H1 (cell line): ENCODE measurements at regions not wholly inside any gene's neighbourhood (a gene's known extent, or its start where the extent isn't known, plus 50 kb on each side); places are given as distances from the start of the nearest gene placed in this dataset.

Source experiments
- CTCF ChIA-PET: fragments of 300-600 bp; sonication (Branson Sonifier 250); formaldehyde crosslinking; loops from one replicate; lab custom pipeline; 2021; ENCODE audit not compliant: partially characterized antibody; lab: Charles Lee
- POLR2A ChIA-PET: fragments of 300-600 bp; sonication (Branson Sonifier 250); formaldehyde crosslinking; loops from one replicate; lab custom pipeline; 2021; ENCODE audit warnings: inconsistent platforms; ENCODE audit not compliant: partially characterized antibody; lab: Charles Lee
- DNase-seq, 2 experiments: peaks; one replicate each; pipeline versions ENCODE4 v3.0.0 to v3.0.0-alpha.2; 2010 to 2022; ENCODE audit warnings: low spot score in 2 of 2, low read depth in 1 of 2, mixed read lengths in 1 of 2
- FAIRE-seq: peaks from 2 replicates; lab custom pipeline; 2011; peaks lifted over from hg19 to GRCh38; lab: Jason Lieb, UNC
- H2AFZ ChIP-seq: 2 replicates; pipeline ENCODE4 v1.8.1; 2012; ENCODE audit warnings: low read length, inconsistent platforms
- H2AK5ac ChIP-seq: 2 replicates; pipeline ENCODE4 v1.6.1; 2013; ENCODE audit warnings: low read depth, low read length
- H2BK120ac ChIP-seq: replicated peaks from 2 replicates; pipeline ENCODE3; 2013; ENCODE audit warnings: low read depth, low read length, inconsistent platforms
- H2BK12ac ChIP-seq: 2 replicates; pipeline ENCODE4 v1.6.1; 2013; ENCODE audit warnings: low read depth, low read length
- H2BK15ac ChIP-seq: 2 replicates; pipeline ENCODE4 v1.6.1; 2013; ENCODE audit warnings: low read length
- H2BK20ac ChIP-seq: 2 replicates; pipeline ENCODE4 v1.6.1; 2013; ENCODE audit warnings: low read length
- H2BK5ac ChIP-seq: 2 replicates; pipeline ENCODE4 v1.6.1; 2013; ENCODE audit warnings: low read depth, low read length
- H3K14ac ChIP-seq: 2 replicates; pipeline ENCODE4 v1.6.1; 2013; ENCODE audit warnings: inconsistent platforms; ENCODE audit not compliant: insufficient read length
- H3K18ac ChIP-seq: 2 replicates; pipeline ENCODE4 v1.6.1; 2013; ENCODE audit warnings: low read length; ENCODE audit errors: extremely low read depth
- H3K23ac ChIP-seq: 2 replicates; pipeline ENCODE4 v1.6.1; 2013; ENCODE audit warnings: inconsistent platforms; ENCODE audit not compliant: insufficient read length
- H3K23me2 ChIP-seq: 2 replicates; pipeline ENCODE4 v1.6.1; 2013; ENCODE audit warnings: low read depth, low read length
- H3K27ac ChIP-seq: 2 replicates; pipeline ENCODE4 v1.6.1; 2011; ENCODE audit warnings: low read depth, low read length, inconsistent platforms
- H3K27me3 ChIP-seq, 4 experiments: replicated peaks in 1 of 4; 1 replicate in 1 of 4; 2 replicates in 3 of 4; pipeline versions ENCODE4 v1.6.1 to v1.8.1; 2011 to 2013; ENCODE audit warnings: low read length in 3 of 4, mild to moderate bottlenecking in 3 of 4, inconsistent platforms in 2 of 4, mixed read lengths in 2 of 4, moderate library complexity in 1 of 4; ENCODE audit not compliant: control insufficient read depth in 3 of 4, insufficient read depth in 3 of 4; ENCODE audit errors: extremely low read depth in 1 of 4
- H3K36me3 ChIP-seq, 4 experiments: 2 replicates each; pipeline versions ENCODE4 v1.6.1 to v1.8.1; 2011 to 2013; ENCODE audit warnings: mild to moderate bottlenecking in 4 of 4, low read length in 3 of 4, moderate library complexity in 2 of 4, control low read depth in 1 of 4, inconsistent platforms in 1 of 4; ENCODE audit not compliant: insufficient read depth in 4 of 4, control insufficient read depth in 2 of 4
- H3K4ac ChIP-seq: replicated peaks from 2 replicates; pipeline ENCODE3; 2013; ENCODE audit warnings: low read length, low read depth, mixed read lengths, inconsistent platforms; ENCODE audit not compliant: insufficient read length
- H3K4me1 ChIP-seq, 4 experiments: replicated peaks in 1 of 4; 1 replicate in 1 of 4; 2 replicates in 3 of 4; pipeline versions ENCODE4 v1.6.1 to v1.8.1; 2011 to 2013; ENCODE audit warnings: low read length in 3 of 4, inconsistent platforms in 2 of 4, mixed read lengths in 1 of 4; ENCODE audit not compliant: insufficient read depth in 4 of 4, control insufficient read depth in 3 of 4
- H3K4me2 ChIP-seq, 2 experiments: 2 replicates each; pipeline versions ENCODE4 v1.6.1 to v1.8.1; 2011 to 2013; ENCODE audit warnings: low read depth in 2 of 2, low read length in 2 of 2, control low read depth in 1 of 2, inconsistent platforms in 1 of 2, mild to moderate bottlenecking in 1 of 2; ENCODE audit not compliant: insufficient read depth in 1 of 2
- H3K4me3 ChIP-seq, 4 experiments: fragments of 200-600, 300-600 bp in 1 of 4; sonication (generic), shearing (Covaris generic), sonication (Bioruptor Twin) in 1 of 4; 2 replicates each; pipeline versions ENCODE4 v1.5.1 to v1.8.1; 2011 to 2016; ENCODE audit warnings: low read length in 4 of 4, low read depth in 3 of 4, control low read depth in 2 of 4, inconsistent platforms in 2 of 4, mild to moderate bottlenecking in 2 of 4, mixed read lengths in 1 of 4, moderate library complexity in 1 of 4; ENCODE audit not compliant: insufficient read depth in 2 of 4; ENCODE audit errors: extremely low read depth in 1 of 4
- H3K56ac ChIP-seq: replicated peaks from 2 replicates; pipeline ENCODE3; 2013; ENCODE audit warnings: low read depth, mild to moderate bottlenecking, mixed read lengths, low read length, inconsistent platforms; ENCODE audit not compliant: insufficient read length
- H3K79me1 ChIP-seq: 2 replicates; pipeline ENCODE4 v1.6.1; 2013; ENCODE audit warnings: low read depth, low read length, control low read depth
- H3K79me2 ChIP-seq, 2 experiments: 2 replicates each; pipeline versions ENCODE4 v1.6.1 to v1.8.1; 2012 to 2013; ENCODE audit warnings: low read length in 2 of 2, mild to moderate bottlenecking in 2 of 2, inconsistent platforms in 1 of 2; ENCODE audit not compliant: insufficient read depth in 2 of 2, control insufficient read depth in 1 of 2
- H3K9ac ChIP-seq, 4 experiments: replicated peaks in 1 of 4; 1 replicate in 1 of 4; 2 replicates in 3 of 4; pipeline versions ENCODE4 v1.6.1 to v1.8.1; 2011 to 2013; ENCODE audit warnings: low read depth in 3 of 4, low read length in 3 of 4, control low read depth in 2 of 4, mild to moderate bottlenecking in 2 of 4, moderate library complexity in 2 of 4, inconsistent platforms in 1 of 4; ENCODE audit errors: extremely low read depth in 1 of 4
- H3K9me3 ChIP-seq, 2 experiments: 2 replicates each; pipeline versions ENCODE4 v1.6.1 to v1.8.1; 2012 to 2013; ENCODE audit warnings: mild to moderate bottlenecking in 2 of 2, moderate library complexity in 2 of 2, control low read depth in 1 of 2, inconsistent platforms in 1 of 2, low read depth in 1 of 2, low read length in 1 of 2, mixed read lengths in 1 of 2; ENCODE audit not compliant: insufficient read depth in 2 of 2
- H4K20me1 ChIP-seq, 2 experiments: replicated peaks in 1 of 2; 2 replicates each; pipeline versions ENCODE3 to v1.8.1; 2011 to 2013; ENCODE audit warnings: inconsistent platforms in 2 of 2, low read length in 2 of 2, mild to moderate bottlenecking in 1 of 2; ENCODE audit not compliant: insufficient read depth in 2 of 2, control insufficient read depth in 1 of 2
- H4K5ac ChIP-seq: 2 replicates; pipeline ENCODE4 v1.6.1; 2013; ENCODE audit warnings: low read length, low read depth, mixed read lengths, inconsistent platforms; ENCODE audit not compliant: insufficient read length
- H4K8ac ChIP-seq: 2 replicates; pipeline ENCODE4 v1.8.0; 2013; ENCODE audit warnings: mild to moderate bottlenecking, moderate library complexity, low read length, inconsistent platforms; ENCODE audit not compliant: insufficient read depth; ENCODE audit errors: extremely low read depth
- H4K91ac ChIP-seq: replicated peaks from 2 replicates; pipeline ENCODE3; 2013; ENCODE audit warnings: low read length, mixed read lengths, inconsistent platforms; ENCODE audit not compliant: insufficient read length
- ATF2 ChIP-seq: IDR thresholded peaks from 2 replicates; pipeline ENCODE4 v1.6.1; 2012; ENCODE audit warnings: low read length, inconsistent platforms
- BCL11A ChIP-seq, 2 experiments: IDR thresholded peaks; one replicate each; pipeline ENCODE4 v1.6.1; 2011; ENCODE audit warnings: low read depth in 2 of 2, low read length in 2 of 2, mild to moderate bottlenecking in 2 of 2
- CBX5 ChIP-seq: fragments of 300-800, 300-1000 bp; sonication (generic); IDR thresholded peaks from 2 replicates; pipeline ENCODE4 v1.7.1; 2016; ENCODE audit warnings: antibody characterized with exemption, low read length, low read depth
- EP300 ChIP-seq, 2 experiments: IDR thresholded peaks; 1 replicate in 1 of 2; 2 replicates in 1 of 2; pipeline ENCODE4 v1.6.1; 2011 to 2012; ENCODE audit warnings: low read depth in 2 of 2, low read length in 2 of 2, mild to moderate bottlenecking in 2 of 2, borderline replicate concordance in 1 of 2, inconsistent platforms in 1 of 2, moderate library complexity in 1 of 2
- EZH2 ChIP-seq: fragments of 200-600 bp; sonication (generic); IDR thresholded peaks from 2 replicates; pipeline ENCODE4 v1.7.1; 2012; ENCODE audit warnings: low read depth, mild to moderate bottlenecking, moderate library complexity, low read length, inconsistent platforms; ENCODE audit not compliant: severe bottlenecking
- GABPA ChIP-seq: IDR thresholded peaks from 2 replicates; pipeline ENCODE4 v1.6.1; 2011; ENCODE audit warnings: mild to moderate bottlenecking, low read length, moderate library complexity, borderline replicate concordance; ENCODE audit not compliant: insufficient read depth
- HDAC2 ChIP-seq, 2 experiments: fragments of 300-600 bp in 1 of 2; sonication (generic) in 1 of 2; IDR thresholded peaks; 2 replicates each; pipeline ENCODE4 v1.6.1; 2011 to 2012; ENCODE audit warnings: low read depth in 2 of 2, low read length in 2 of 2, mild to moderate bottlenecking in 2 of 2, moderate library complexity in 2 of 2, borderline replicate concordance in 1 of 2, inconsistent platforms in 1 of 2
- HDAC6 ChIP-seq: IDR thresholded peaks from one replicate; pipeline ENCODE4 v1.7.1; 2012; ENCODE audit warnings: low read depth, mild to moderate bottlenecking, inconsistent platforms, low read length, moderate library complexity
- KDM5A ChIP-seq: fragments of 200-600 bp; IDR thresholded peaks from 2 replicates; pipeline ENCODE4 v1.7.1; 2012; ENCODE audit warnings: mild to moderate bottlenecking, low read length, inconsistent platforms, mixed read lengths
- PHF8 ChIP-seq: fragments of 200-600 bp; sonication (generic); conservative IDR thresholded peaks from 2 replicates; pipeline ENCODE4 v1.7.1; 2012; ENCODE audit warnings: low read depth, mild to moderate bottlenecking, inconsistent platforms, low read length, moderate library complexity
- SIRT6 ChIP-seq: IDR thresholded peaks from one replicate; pipeline ENCODE4 v1.7.1; 2012; ENCODE audit warnings: low read length, inconsistent platforms
- SP2 ChIP-seq: IDR thresholded peaks from 2 replicates; pipeline ENCODE4 v1.6.1; 2012; ENCODE audit warnings: mild to moderate bottlenecking, low read length, inconsistent platforms
- SUZ12 ChIP-seq: fragments of 200-600 bp; sonication (generic); IDR thresholded peaks from 2 replicates; pipeline ENCODE4 v1.6.1; 2012; ENCODE audit warnings: mild to moderate bottlenecking, inconsistent platforms, low read length, moderate library complexity, mixed read lengths
- WGBS, 2 experiments: shearing (Covaris generic) in 1 of 2; methylation state at CpG; one replicate each; pipeline versions ENCODE4 v1.1.6 to v1.1.7; 2013 to 2015; ENCODE audit warnings: low lambda C conversion rate in 2 of 2, mixed read lengths in 2 of 2, inconsistent platforms in 1 of 2, low coverage in 1 of 2, missing lambda C conversion rate in 1 of 2; ENCODE audit not compliant: insufficient replicate concordance in 2 of 2, insufficient coverage in 1 of 2, insufficient read length in 1 of 2; ENCODE audit errors: extremely low coverage in 1 of 2, missing lambda C conversion rate in 1 of 2; 5-methylcytosine and 5-hydroxymethylcytosine counted together

DNA sequence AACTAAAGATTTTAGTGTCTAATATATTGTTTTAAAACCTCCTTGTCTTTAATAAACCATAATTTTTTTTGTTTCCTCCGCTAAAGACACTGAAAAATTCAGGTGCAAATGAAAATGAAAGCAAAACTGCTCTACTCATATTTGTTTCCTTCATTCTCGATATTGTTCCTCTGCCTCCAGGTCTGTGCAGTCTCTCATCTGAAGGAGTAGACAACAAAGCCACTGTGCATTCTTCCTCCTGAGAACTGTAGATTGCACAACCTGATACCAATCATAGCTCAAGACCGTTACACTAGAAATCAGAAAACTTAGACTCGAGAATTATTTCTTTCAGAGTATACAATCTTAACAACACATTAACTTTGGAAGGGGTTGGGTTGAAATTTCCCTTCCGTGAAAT lies 373.1 kb upstream of the CXADR start:
- H2BK12ac ChIP-seq: no peak overlapping the region
- no peak overlapping the region for H3K4ac ChIP-seq
- no peak overlapping the region for H3K4me2 ChIP-seq
- no peak overlapping the region for H4K5ac ChIP-seq
- H3K27ac ChIP-seq: no peak overlapping the region
- no peaks in the 10 kb centered on the region for H3K79me2 ChIP-seq
- no peak overlapping the region for H3K4me3 ChIP-seq
- H3K23ac ChIP-seq: no peak overlapping the region
- no peaks in the 10 kb centered on the region for H4K20me1 ChIP-seq
- no peaks in the 10 kb centered on the region for H3K79me1 ChIP-seq
- H2AFZ ChIP-seq: no peak overlapping the region
- no peak for TF ChIP-seq SP2
- no peak for TF ChIP-seq EP300 (IDR thresholded peaks at IDR 0.05; ENCODE audit: borderline replicate concordance in 1 of 2, low read depth in 2 of 2, low read length in 2 of 2)
- no peak for TF ChIP-seq HDAC6
- no peak for TF ChIP-seq CBX5
- no peak for TF ChIP-seq EZH2
- no peak for TF ChIP-seq PHF8
- no peak for TF ChIP-seq SUZ12
- TF ChIP-seq HDAC2 (IDR thresholded peaks at IDR 0.05; ENCODE audit: borderline replicate concordance in 1 of 2, low read depth in 2 of 2, low read length in 2 of 2): no peak
- TF ChIP-seq SIRT6: no peak
- no peak for TF ChIP-seq ATF2
- no peak for TF ChIP-seq KDM5A
- no peak for TF ChIP-seq GABPA
- no peak for TF ChIP-seq BCL11A (IDR thresholded peaks at IDR 0.05; ENCODE audit: low read depth in 2 of 2, low read length in 2 of 2)
- no peak overlapping the region for H4K91ac ChIP-seq
- H2AK5ac ChIP-seq: no peak overlapping the region
- no peak overlapping the region for H3K14ac ChIP-seq
- H3K9me3 ChIP-seq: no peaks in the 10 kb centered on the region
- H2BK120ac ChIP-seq: no peak overlapping the region
- ChIA-PET CTCF (no interaction called here), POLR2A (no interaction called here)
- no peak overlapping the region for H3K56ac ChIP-seq
- H2BK20ac ChIP-seq: no peak overlapping the region
- H3K36me3 ChIP-seq: no peaks in the 10 kb centered on the region
- H3K9ac ChIP-seq: no peak overlapping the region
- no peak overlapping the region for H3K18ac ChIP-seq
- H3K4me1 ChIP-seq: no peaks in the 10 kb centered on the region
- no peaks in the 10 kb centered on the region for H3K27me3 ChIP-seq
- DNase-seq (no peak), FAIRE-seq (no peak)
- H3K23me2 ChIP-seq: no peaks in the 10 kb centered on the region; the same call in 1 of the 2 replicates
- H2BK5ac ChIP-seq: no peak overlapping the region
- 92% methylated on average over 5 of the region's 5 CpGs; no CpG with 5 or more reads in 1 of the 2 experiments for WGBS, 2 experiments
- H2BK15ac ChIP-seq: no peak overlapping the region
- no peak overlapping the region for H4K8ac ChIP-seq
